ENCODE measurements at regions not wholly inside any gene's neighbourhood (a gene's known extent, or its start where the extent isn't known, plus 50 kb on each side); places are given as distances from the start of the nearest gene placed in this dataset.
"Not testable (repeated sequence)": the region's sequence is repeated elsewhere in the genome, so short reads cannot be mapped to it uniquely, and the experiment has no call there.

DNA sequence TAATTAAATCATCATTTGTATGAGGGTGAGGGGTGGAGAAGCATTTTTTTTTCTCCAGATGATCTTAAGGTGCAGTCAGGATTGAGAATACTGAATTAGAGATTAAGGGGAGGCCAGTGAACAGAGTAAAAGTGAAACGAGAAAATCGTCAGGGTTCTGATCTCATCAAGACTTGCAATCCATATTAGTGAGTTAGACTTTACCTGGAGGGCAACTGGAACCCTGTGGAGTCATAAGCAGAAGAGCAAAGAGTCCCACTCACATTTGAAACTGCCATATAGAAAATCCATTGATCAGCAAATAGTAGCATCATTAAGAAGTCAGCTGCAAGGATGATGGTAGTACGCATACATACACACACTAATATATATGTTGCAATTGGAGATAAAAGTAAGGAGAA lies 466.2 kb upstream of the PAPPA start:
- Histone ChIP-seq H3K4me1 (replicated peaks) (peaks cover 20% of the 10 kb centered on the region), H3K9me3 (replicated peaks) (no peaks in the 10 kb centered on the region), H3K36me3 (no peaks in the 10 kb centered on the region; the same call in 1 of the 2 replicates), H3K27ac (no peak overlapping the region), H3K27me3 (replicated peaks) (no peaks in the 10 kb centered on the region), H3K4me3 (no peak overlapping the region)
- no peak for DNase-seq (ENCODE audit: low read depth in 1 of 2, low spot score in 2 of 2)

DNA sequence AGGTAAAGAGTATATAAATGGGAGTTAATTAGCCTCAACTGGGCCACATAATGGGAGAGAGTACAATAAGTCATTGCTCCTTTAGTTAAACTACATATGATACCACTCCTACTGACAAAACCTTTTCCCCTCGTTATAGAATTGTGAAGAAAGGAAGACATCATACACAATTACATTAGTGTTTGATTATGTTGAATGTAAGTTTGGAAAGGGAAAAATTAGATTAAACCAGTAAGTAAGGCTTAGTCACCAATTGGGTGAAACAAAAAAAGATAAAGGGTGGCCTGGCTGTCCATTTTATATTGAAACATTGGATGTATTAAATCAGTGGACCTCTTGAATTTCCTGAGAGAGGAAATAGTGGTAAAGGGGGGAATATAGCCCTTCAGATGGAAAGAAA lies 464.3 kb upstream of the PAPPA start:
- H3K4me3 ChIP-seq: no peak overlapping the region
- H3K27me3 ChIP-seq (replicated peaks): no peaks in the 10 kb centered on the region
- no peak for DNase-seq (ENCODE audit: low read depth in 1 of 2, low spot score in 2 of 2)

DNA sequence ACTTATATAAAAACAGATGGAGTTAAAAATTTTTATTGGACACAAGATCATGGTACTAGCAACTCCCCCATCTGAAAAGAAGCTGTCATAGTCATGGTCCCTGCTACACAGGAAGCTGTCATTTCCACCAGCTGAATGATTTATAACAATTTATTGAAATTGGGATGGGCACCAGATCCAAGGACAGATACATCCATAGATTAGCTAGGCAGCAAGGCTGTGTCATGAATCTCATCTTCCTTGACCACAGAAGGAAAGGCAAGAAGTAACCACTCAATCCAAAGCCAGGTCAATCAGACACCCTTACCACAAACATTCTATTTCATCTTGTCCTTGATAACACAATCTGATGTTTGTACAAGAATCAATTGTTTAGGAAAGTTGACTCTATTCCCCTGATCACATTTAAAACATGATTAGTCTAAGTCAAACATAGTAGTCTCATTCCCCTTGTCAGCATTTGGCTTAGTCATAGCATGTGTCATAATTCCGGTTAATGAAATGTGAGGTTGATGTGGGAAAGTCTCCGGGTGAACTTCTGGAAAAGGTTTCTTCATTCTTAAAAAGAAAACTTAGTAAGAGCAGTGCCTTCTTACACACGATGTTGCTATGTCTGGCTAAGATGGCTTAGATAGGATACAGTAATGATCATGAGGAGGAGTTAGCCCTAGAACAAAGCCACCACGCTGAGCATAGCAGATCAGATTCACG lies 462.6 kb upstream of the PAPPA start:
- peaks cover 21% of the 10 kb centered on the region for H3K4me1 ChIP-seq (replicated peaks)
- peak overlapping the region; percentile 99 for H3K27ac ChIP-seq
- H3K4me3 ChIP-seq: no peak overlapping the region
- H3K36me3 ChIP-seq: no peaks in the 10 kb centered on the region; the same call in 1 of the 2 replicates
- DNase-seq (ENCODE audit: low read depth in 1 of 2, low spot score in 2 of 2): peak in 1 of 2 experiments; percentile 84
- no peaks in the 10 kb centered on the region for H3K27me3 ChIP-seq (replicated peaks)
- no peaks in the 10 kb centered on the region for H3K9me3 ChIP-seq (replicated peaks)

More for the DNA sequence above, 464.3 kb upstream of the PAPPA start:
- Histone ChIP-seq H3K27ac (no peak overlapping the region), H3K36me3 (no peaks in the 10 kb centered on the region; the same call in 1 of the 2 replicates), H3K4me1 (replicated peaks) (peaks cover 21% of the 10 kb centered on the region), H3K9me3 (replicated peaks) (no peaks in the 10 kb centered on the region)

DNA sequence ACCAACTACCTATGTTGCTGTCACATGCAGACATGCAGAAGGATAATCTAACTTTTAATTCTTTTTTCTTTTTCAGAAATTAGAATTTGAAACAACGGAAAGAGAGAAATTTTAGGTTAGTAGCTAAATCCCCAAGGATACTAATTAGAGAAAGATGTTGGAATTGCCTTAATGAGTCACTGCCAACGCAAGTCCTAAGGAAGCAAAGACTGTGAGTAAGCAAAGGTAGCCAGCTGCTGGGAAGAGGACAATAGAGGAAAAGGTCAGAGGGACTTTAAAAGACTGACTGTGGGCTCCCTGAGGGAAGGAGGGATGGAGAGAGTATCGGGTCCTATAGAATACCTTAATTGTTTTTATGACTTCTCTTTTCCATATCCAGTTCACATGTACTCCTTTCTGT lies 461.9 kb upstream of the PAPPA start:
- Histone ChIP-seq H3K27ac (peak overlapping the region; percentile 99), H3K4me1 (replicated peaks) (peaks cover 21% of the 10 kb centered on the region), H3K9me3 (replicated peaks) (no peaks in the 10 kb centered on the region), H3K4me3 (no peak overlapping the region), H3K36me3 (no peaks in the 10 kb centered on the region; the same call in 1 of the 2 replicates), H3K27me3 (replicated peaks) (no peaks in the 10 kb centered on the region)
- peak in 1 of 2 experiments; percentile 54 for DNase-seq (ENCODE audit: low read depth in 1 of 2, low spot score in 2 of 2)

DNA sequence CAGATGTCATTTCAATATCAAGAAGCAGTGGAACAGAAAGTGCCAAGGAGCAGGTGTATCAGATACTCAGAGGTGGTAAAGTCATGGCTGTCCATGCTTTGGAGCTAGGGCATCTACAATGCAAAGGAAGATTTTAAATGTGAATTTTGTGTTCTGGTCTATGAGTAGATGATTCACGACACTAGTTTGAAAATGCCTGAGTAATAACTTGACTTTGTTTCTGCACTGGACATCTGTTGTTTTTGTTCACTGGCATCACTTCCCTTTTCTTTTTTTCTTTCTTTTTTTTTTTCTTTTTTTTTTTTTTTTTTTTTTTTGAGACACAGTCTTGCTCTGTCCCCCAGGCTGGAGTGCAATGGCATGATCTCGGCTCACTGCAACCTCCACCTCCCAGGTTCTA lies 460.7 kb upstream of the PAPPA start:
- H3K9me3 ChIP-seq (replicated peaks); DNase-seq (ENCODE audit: low read depth in 1 of 2, low spot score in 2 of 2); H3K36me3 ChIP-seq; H3K27ac ChIP-seq; H3K4me3 ChIP-seq; H3K27me3 ChIP-seq (replicated peaks): not testable (repeated sequence)
- H3K4me1 ChIP-seq (replicated peaks): peaks cover 21% of the 10 kb centered on the region

DNA sequence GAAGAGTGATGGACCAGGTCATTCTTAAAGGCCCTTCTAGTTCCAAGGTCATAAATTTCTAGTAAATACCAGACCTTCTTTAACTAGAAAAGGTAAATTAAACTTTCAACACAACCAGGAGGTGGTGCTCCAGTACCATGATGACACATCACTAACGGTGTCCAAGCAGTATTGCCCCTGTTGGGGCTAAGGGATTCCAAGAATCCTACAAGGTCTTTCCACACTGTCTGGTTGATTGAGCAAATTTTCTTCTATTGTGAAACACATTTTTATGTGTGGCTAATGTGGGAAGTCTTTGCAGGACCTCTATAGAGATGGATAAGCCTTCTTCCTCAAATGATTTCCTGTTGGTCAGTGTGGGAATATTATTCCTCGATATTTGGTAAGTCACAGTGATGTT lies 459.6 kb upstream of the PAPPA start:
- Histone ChIP-seq H3K4me1 (replicated peaks) (peaks cover 21% of the 10 kb centered on the region), H3K27ac (no peak overlapping the region), H3K36me3 (no peaks in the 10 kb centered on the region; the same call in 1 of the 2 replicates), H3K27me3 (replicated peaks) (no peaks in the 10 kb centered on the region), H3K9me3 (replicated peaks) (no peaks in the 10 kb centered on the region), H3K4me3 (no peak overlapping the region)
- peak in 1 of 2 experiments; percentile 19 for DNase-seq (ENCODE audit: low read depth in 1 of 2, low spot score in 2 of 2)

DNA sequence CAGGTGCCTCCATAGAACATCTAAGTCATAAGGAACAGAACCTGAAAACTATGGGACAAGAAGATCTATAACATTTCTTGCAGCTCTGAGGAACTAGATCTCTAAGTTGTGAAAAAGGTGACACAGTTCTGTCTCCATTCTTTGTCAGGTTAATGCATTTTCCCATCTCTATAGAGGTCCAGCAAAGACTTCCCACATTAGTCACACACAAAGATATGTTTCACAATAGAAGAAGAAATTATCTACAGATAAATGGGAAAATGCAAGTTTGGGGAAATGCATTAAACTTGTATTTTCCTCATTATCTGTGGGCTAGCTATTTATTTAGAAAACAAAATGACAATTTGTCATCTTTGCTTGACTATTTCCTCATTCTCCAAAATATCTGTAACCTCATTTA lies 458.6 kb upstream of the PAPPA start:
- Histone ChIP-seq H3K4me1 (replicated peaks) (peaks cover 21% of the 10 kb centered on the region), H3K4me3 (no peak overlapping the region), H3K27ac (no peak overlapping the region), H3K9me3 (replicated peaks) (no peaks in the 10 kb centered on the region), H3K36me3 (no peaks in the 10 kb centered on the region; the same call in 1 of the 2 replicates), H3K27me3 (replicated peaks) (no peaks in the 10 kb centered on the region)
- no peak for DNase-seq (ENCODE audit: low read depth in 1 of 2, low spot score in 2 of 2)

DNA sequence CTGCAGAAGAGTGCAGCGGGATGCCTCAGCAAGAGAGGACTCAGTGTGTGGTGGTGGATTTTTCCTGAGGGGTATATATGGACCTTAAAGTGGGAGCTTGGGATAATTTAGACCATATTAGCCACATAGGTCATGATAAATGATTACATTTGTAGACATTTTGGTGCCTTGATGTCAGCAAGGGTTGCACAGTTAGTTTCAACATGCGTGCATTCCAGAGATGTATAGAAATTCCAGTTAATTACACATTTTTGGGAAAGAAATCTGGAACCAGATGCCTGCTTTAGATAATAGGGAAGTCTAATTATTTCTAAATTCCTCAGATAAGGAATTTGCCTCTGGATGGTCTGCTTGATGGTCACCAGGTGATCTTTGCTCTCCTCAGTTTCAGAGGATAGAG lies 440.6 kb upstream of the PAPPA start:
- H3K27ac ChIP-seq: no peak overlapping the region
- DNase-seq (ENCODE audit: low read depth in 1 of 2, low spot score in 2 of 2): no peak
- H3K4me3 ChIP-seq: no peak overlapping the region
- H3K9me3 ChIP-seq (replicated peaks): no peaks in the 10 kb centered on the region; the same call in 1 of the 2 replicates
- no peaks in the 10 kb centered on the region for H3K36me3 ChIP-seq
- H3K27me3 ChIP-seq (replicated peaks): no peaks in the 10 kb centered on the region
- no peaks in the 10 kb centered on the region for H3K4me1 ChIP-seq (replicated peaks)

DNA sequence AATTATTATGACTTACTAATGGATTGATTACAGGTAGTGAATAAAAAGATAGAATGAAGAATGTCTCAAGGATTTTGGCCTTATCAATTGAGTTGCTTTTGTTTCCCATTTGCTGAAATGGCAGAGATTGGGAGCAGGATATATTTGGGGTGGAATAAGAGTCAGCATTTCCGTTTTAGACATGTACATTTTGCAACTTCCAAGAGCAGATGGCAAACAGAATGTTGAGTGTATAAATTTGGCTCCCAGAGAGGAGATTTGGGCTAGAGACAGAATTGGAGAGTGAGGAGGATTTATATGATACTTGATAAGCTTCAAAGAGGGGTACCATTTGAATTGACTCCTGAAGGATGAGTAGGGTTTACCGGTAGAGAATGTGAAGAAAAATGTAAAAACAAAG lies 437.9 kb upstream of the PAPPA start:
- Histone ChIP-seq H3K9me3 (replicated peaks) (no peaks in the 10 kb centered on the region; the same call in 1 of the 2 replicates), H3K27ac (no peak overlapping the region), H3K36me3 (no peaks in the 10 kb centered on the region), H3K4me3 (no peak overlapping the region), H3K27me3 (replicated peaks) (no peaks in the 10 kb centered on the region), H3K4me1 (replicated peaks) (no peaks in the 10 kb centered on the region)
- DNase-seq (ENCODE audit: low read depth in 1 of 2, low spot score in 2 of 2): no peak

DNA sequence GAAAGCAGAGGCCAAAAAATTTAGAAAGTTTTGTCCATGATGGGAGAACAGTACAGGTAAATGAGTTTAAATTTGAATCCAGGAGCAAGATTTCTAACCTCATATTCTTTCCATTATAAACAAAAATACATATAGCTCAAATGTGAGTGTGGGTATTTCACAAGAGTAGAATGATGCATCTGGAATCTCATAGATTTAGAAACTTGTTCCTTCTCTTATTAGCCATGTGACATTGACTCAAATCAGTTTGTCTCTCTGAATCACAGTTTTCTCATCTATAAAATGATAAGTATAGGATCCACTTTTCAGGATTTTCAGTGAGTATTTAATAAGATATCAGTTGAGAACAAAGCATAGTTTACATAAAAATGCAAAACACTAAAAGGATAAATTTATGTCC lies 436.3 kb upstream of the PAPPA start:
- DNase-seq (ENCODE audit: low read depth in 1 of 2, low spot score in 2 of 2): no peak
- Histone ChIP-seq H3K27ac (no peak overlapping the region), H3K4me1 (replicated peaks) (no peaks in the 10 kb centered on the region), H3K36me3 (no peaks in the 10 kb centered on the region), H3K9me3 (replicated peaks) (no peaks in the 10 kb centered on the region; the same call in 1 of the 2 replicates), H3K4me3 (no peak overlapping the region), H3K27me3 (replicated peaks) (no peaks in the 10 kb centered on the region)

DNA sequence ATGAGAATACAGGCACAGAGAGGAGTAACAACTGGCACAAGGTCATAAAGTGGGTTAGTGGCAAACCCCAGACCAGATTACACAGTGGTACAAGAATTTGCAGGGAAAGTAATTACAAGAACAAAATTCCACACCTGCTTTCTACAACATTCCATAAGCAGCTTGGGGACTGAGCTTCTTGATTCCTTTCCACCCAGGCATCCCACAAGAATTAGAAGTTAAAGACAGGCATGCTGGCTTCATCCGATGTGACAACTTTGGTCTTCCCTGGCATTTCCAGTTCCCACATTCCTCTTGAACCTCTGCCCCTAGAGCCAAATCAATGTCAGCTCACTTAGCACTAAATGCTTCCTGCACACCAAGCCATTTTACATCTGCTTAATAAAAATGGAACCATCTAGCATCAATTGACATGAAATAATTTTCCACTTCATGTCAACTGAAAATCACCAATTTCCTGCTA lies 435.8 kb upstream of the PAPPA start:
- H3K27ac ChIP-seq: no peak overlapping the region
- no peak for DNase-seq (ENCODE audit: low read depth in 1 of 2, low spot score in 2 of 2)
- H3K27me3 ChIP-seq (replicated peaks): no peaks in the 10 kb centered on the region
- H3K9me3 ChIP-seq (replicated peaks): no peaks in the 10 kb centered on the region; the same call in 1 of the 2 replicates
- no peak overlapping the region for H3K4me3 ChIP-seq
- H3K36me3 ChIP-seq: no peaks in the 10 kb centered on the region
- no peaks in the 10 kb centered on the region for H3K4me1 ChIP-seq (replicated peaks)

DNA sequence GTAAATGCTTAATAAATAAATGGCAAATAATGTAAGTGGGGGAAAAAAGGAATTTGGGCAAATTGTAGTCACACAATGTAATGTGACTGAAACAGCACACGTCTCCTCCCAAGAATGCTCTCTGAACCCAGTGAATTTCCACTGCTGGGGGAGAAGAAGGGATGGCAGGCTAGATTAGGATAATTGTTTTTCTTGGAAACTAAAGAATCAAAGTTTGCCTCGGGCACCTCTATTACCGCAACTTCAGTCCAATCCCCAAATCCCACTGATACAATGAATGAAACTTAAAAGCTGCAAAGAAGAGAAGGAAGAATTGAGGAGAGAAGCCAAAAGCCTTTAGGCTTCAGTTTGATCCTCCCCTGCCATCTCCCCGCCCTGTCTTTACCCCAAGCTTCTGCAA lies 423.2 kb upstream of the PAPPA start:
- Histone ChIP-seq H3K27ac (peak overlapping the region; percentile 33; the same call in 1 of the 2 replicates), H3K4me1 (replicated peaks) (peaks cover 20% of the 10 kb centered on the region), H3K27me3 (replicated peaks) (no peaks in the 10 kb centered on the region), H3K36me3 (no peaks in the 10 kb centered on the region), H3K4me3 (no peak overlapping the region), H3K9me3 (replicated peaks) (no peaks in the 10 kb centered on the region)
- peak in 1 of 2 experiments; percentile 12 for DNase-seq (ENCODE audit: low read depth in 1 of 2, low spot score in 2 of 2)

DNA sequence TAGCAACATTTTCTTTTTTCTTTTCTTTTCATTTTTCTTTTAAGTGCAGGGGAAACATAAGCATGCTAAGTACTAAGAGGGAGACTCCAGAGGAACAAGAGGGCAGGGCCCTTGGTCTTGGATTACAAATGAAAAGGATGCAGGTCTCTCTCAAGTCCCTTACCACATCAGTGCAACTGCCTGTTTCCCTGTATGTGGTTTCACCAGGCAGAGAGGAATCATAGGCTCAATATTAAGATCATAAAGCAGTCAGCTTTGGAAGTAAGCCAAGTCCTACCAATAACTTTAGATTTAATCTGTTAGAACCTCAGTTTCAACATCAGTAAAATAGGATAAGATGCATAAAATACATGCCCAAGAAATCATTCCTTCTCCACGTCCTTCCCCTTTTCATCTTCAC lies 422.7 kb upstream of the PAPPA start:
- peak in 1 of 2 experiments; percentile 9 for DNase-seq (ENCODE audit: low read depth in 1 of 2, low spot score in 2 of 2)
- H3K9me3 ChIP-seq (replicated peaks): no peaks in the 10 kb centered on the region
- H3K4me3 ChIP-seq: no peak overlapping the region
- no peaks in the 10 kb centered on the region for H3K27me3 ChIP-seq (replicated peaks)
- no peaks in the 10 kb centered on the region for H3K36me3 ChIP-seq
- peaks cover 20% of the 10 kb centered on the region for H3K4me1 ChIP-seq (replicated peaks)
- H3K27ac ChIP-seq: no peak overlapping the region; the same call in 1 of the 2 replicates

DNA sequence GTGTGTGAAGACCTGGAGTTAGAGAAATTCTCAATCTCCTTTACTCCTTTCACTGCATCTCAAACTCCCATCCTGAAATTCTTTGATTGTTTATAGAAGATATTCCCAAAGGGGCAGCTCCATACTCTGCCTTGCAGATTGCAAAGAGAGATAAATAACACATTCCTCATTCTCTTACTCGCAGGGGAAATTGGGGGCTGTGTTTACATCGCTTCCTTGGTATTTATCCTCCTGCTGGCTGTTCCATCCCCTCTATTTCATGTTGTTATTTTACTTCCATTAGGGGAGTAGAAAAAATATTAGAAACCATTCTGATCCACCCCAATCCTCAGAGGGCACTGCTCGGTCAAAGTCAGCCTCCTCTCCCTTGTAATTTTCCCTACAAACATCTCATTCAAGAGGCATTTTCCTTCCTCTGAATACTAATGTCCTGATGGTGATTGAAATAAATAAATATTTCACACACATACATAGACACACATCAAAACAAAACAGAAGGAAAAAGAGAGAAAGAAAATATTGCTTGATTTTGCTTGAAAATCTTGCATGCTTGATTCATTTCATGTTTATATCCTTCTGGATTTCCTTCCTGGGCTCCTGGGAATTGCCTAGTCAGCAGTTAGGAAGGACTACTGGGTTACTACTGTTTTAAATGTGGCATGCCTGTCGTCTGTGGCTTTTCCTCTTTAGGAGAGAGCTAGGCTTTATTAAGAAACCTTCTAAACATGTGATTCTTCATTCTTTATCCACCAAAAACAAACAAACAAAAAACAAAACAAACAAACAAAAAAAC lies 420.1 kb upstream of the PAPPA start:
- Histone ChIP-seq H3K9me3 (replicated peaks) (no peaks in the 10 kb centered on the region), H3K36me3 (no peaks in the 10 kb centered on the region), H3K27ac (peak overlapping the region; percentile 4; the same call in 1 of the 2 replicates), H3K4me1 (replicated peaks) (peaks cover 20% of the 10 kb centered on the region), H3K4me3 (no peak overlapping the region), H3K27me3 (replicated peaks) (no peaks in the 10 kb centered on the region)
- peak in 1 of 2 experiments; percentile 31 for DNase-seq (ENCODE audit: low read depth in 1 of 2, low spot score in 2 of 2)

All from SJSA1 (cell line).